ENCODE measurements at regions not wholly inside any gene's neighbourhood (a gene's known extent, or its start where the extent isn't known, plus 50 kb on each side); places are given as distances from the start of the nearest gene placed in this dataset.

DNA sequence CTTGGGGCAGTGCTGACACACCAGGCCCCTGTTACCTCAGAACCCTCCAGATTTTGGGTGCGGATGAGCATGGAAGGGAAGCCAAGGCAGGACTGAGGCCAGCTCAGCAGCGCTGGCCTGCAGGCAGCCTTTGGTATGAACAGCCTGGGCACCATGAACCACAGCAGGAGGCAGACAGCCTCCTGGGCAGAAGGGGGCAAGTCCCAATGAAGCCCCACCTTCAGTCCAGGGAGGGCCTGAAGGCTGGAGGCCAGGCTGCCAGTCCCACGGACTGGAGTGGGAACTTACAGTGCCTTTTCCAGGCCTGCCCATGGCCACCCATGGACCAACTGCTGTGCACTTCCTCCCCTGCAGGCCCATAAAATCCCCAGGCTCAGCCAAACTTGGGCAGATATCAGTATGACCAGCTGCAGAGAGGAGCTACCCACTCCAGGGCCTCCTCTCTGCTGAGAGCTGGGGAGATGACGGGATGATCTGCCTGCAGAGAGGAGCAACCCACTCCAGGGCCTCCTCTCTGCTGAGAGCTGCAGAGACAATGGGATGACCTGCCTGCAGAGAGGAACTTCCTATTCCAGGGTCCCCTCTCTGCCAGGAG, 74.7 kb downstream of the NEURL3 start:
- H2BK5ac ChIP-seq (ENCODE audit: low read depth, low read length, poor library complexity, severe bottlenecking) = no peak overlapping the region
- H3K9me3 ChIP-seq (ENCODE audit: control insufficient read depth, insufficient read depth, low read length) = peaks cover 10% of the 10 kb centered on the region
- no peak for DNase-seq
- H2AK5ac ChIP-seq (ENCODE audit: low read depth, low read length) = no peak overlapping the region
- H3K9ac ChIP-seq (ENCODE audit: low read depth, low read length) = no peak overlapping the region
- no peak overlapping the region for H4K91ac ChIP-seq (ENCODE audit: insufficient read depth, low read depth, low read length)
- BruUV-seq (replicated peaks) = no TSS peak
- H3K27me3 ChIP-seq (ENCODE audit: control insufficient read depth, insufficient read depth, low read length) = peaks cover 6% of the 10 kb centered on the region
- H3K9me1 ChIP-seq (ENCODE audit: insufficient read depth, low read length) = no peaks in the 10 kb centered on the region
- WGBS, 2 experiments (ENCODE audit: extremely low coverage in 2 of 2, insufficient read length in 1 of 2) = 67% methylated on average over 1 of the region's 4 CpGs; no CpG with 5 or more reads in 1 of the 2 experiments
- dilution Hi-C loops (cut with HindIII; ENCODE audit: low sequenced_read_pairs, unreplicated experiment) (no loop called here), in situ Hi-C loops (cut with MboI; ENCODE audit: low sequenced_read_pairs) (no loop called here), intact Hi-C loops (cut with micrococcal nuclease) (no loop called here)
- H2AK9ac ChIP-seq (replicated peaks; ENCODE audit: low read depth, low read length, poor library complexity) = no peak overlapping the region
- no peak for ATAC-seq (ENCODE audit: low read depth)
- no peaks in the 10 kb centered on the region for H4K20me1 ChIP-seq (ENCODE audit: insufficient read depth, low read length)
- H3K4me3 ChIP-seq (ENCODE audit: insufficient read depth, low read depth, low read length) = no peak overlapping the region
- H4K5ac ChIP-seq (ENCODE audit: low read depth, low read length) = no peak overlapping the region
- H4K8ac ChIP-seq (ENCODE audit: low read depth in 2 of 2, low read length in 2 of 2) = no peak overlapping the region
- no peak overlapping the region for H2BK120ac ChIP-seq (ENCODE audit: low read depth, low read length)
- no peak overlapping the region for H3K14ac ChIP-seq (replicated peaks; ENCODE audit: low read depth, low read length)
- H3K4ac ChIP-seq (ENCODE audit: low read depth, low read length) = no peak overlapping the region
- H3K23ac ChIP-seq (ENCODE audit: low read depth, low read length) = no peak overlapping the region
- no peak for TF ChIP-seq RCOR1 (IDR thresholded peaks at IDR 0.05; ENCODE audit: insufficient replicate concordance, low read length)
- TF ChIP-seq, protein P1, sequence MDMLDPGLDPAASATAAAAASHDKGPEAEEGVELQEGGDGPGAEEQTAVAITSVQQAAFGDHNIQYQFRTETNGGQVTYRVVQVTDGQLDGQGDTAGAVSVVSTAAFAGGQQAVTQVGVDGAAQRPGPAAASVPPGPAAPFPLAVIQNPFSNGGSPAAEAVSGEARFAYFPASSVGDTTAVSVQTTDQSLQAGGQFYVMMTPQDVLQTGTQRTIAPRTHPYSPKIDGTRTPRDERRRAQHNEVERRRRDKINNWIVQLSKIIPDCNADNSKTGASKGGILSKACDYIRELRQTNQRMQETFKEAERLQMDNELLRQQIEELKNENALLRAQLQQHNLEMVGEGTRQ (IDR thresholded peaks at IDR 0.05; ENCODE audit: low read depth, low read length) = no peak
- no peak for TF ChIP-seq BHLHE40 (IDR thresholded peaks at IDR 0.05; ENCODE audit: low read depth, low read length)
- TF ChIP-seq POLR2A (IDR thresholded peaks at IDR 0.05; ENCODE audit: low read depth, low read length) = no peak
- TF ChIP-seq, protein P2, sequence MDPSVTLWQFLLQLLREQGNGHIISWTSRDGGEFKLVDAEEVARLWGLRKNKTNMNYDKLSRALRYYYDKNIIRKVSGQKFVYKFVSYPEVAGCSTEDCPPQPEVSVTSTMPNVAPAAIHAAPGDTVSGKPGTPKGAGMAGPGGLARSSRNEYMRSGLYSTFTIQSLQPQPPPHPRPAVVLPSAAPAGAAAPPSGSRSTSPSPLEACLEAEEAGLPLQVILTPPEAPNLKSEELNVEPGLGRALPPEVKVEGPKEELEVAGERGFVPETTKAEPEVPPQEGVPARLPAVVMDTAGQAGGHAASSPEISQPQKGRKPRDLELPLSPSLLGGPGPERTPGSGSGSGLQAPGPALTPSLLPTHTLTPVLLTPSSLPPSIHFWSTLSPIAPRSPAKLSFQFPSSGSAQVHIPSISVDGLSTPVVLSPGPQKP (IDR thresholded peaks at IDR 0.05; ENCODE audit: borderline replicate concordance, low read depth, low read length) = no peak
- no peak for TF ChIP-seq MAZ (IDR thresholded peaks at IDR 0.05; ENCODE audit: borderline replicate concordance, low read depth, low read length)
- no peak for TF ChIP-seq CHD1 (IDR thresholded peaks at IDR 0.05; ENCODE audit: low read depth, low read length)
- TF ChIP-seq FOS (IDR thresholded peaks at IDR 0.05; ENCODE audit: low read depth, low read length) = no peak
- TF ChIP-seq MXI1 (IDR thresholded peaks at IDR 0.05; ENCODE audit: borderline replicate concordance, low read depth, low read length) = no peak
- no peak for TF ChIP-seq RAD21 (IDR thresholded peaks at IDR 0.05; ENCODE audit: low read length)
- no peak for TF ChIP-seq NFE2L2 (IDR thresholded peaks at IDR 0.05; ENCODE audit: low read depth, low read length)
- TF ChIP-seq SMC3 (IDR thresholded peaks at IDR 0.05; ENCODE audit: low read depth, low read length) = no peak
- TF ChIP-seq RFX5 (IDR thresholded peaks at IDR 0.05; ENCODE audit: low read depth, low read length) = no peak
- TF ChIP-seq, protein P3, sequence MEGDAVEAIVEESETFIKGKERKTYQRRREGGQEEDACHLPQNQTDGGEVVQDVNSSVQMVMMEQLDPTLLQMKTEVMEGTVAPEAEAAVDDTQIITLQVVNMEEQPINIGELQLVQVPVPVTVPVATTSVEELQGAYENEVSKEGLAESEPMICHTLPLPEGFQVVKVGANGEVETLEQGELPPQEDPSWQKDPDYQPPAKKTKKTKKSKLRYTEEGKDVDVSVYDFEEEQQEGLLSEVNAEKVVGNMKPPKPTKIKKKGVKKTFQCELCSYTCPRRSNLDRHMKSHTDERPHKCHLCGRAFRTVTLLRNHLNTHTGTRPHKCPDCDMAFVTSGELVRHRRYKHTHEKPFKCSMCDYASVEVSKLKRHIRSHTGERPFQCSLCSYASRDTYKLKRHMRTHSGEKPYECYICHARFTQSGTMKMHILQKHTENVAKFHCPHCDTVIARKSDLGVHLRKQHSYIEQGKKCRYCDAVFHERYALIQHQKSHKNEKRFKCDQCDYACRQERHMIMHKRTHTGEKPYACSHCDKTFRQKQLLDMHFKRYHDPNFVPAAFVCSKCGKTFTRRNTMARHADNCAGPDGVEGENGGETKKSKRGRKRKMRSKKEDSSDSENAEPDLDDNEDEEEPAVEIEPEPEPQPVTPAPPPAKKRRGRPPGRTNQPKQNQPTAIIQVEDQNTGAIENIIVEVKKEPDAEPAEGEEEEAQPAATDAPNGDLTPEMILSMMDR (conservative IDR thresholded peaks at IDR 0.05; ENCODE audit: low read depth, low read length) = no peak
- TF ChIP-seq MAFK (IDR thresholded peaks at IDR 0.05; ENCODE audit: low read depth, low read length) = no peak
- no peak for TF ChIP-seq CEBPB (IDR thresholded peaks at IDR 0.05; ENCODE audit: low read depth, low read length)
- no peak overlapping the region for H2AFZ ChIP-seq (replicated peaks; ENCODE audit: low read length, poor library complexity)
- H3K4me2 ChIP-seq (ENCODE audit: low read depth, low read length) = no peak overlapping the region
- no peaks in the 10 kb centered on the region for H3K36me3 ChIP-seq (ENCODE audit: control insufficient read depth, insufficient read depth, low read length)
- no peak overlapping the region for H2BK15ac ChIP-seq (ENCODE audit: low read depth, low read length)
- no peak overlapping the region for H3K56ac ChIP-seq (ENCODE audit: extremely low read depth, insufficient read depth, low read length)
- no peaks in the 10 kb centered on the region for H3K4me1 ChIP-seq (ENCODE audit: control insufficient read depth, insufficient read depth, low read length)
- H3K79me1 ChIP-seq (ENCODE audit: low read depth in 1 of 2, low read length in 2 of 2) = no peaks in the 10 kb centered on the region
- H3K18ac ChIP-seq (ENCODE audit: low read depth, low read length) = no peak overlapping the region
- H3K27ac ChIP-seq (ENCODE audit: insufficient read depth, low read length) = no peak overlapping the region
- ChIA-PET CTCF (no interaction called here), POLR2A (ENCODE audit: unreplicated experiment) (no interaction called here)
- H2BK20ac ChIP-seq (ENCODE audit: low read depth, low read length) = no peak overlapping the region
